ENCODE measurements at regions not wholly inside any gene's neighbourhood (a gene's known extent, or its start where the extent isn't known, plus 50 kb on each side); places are given as distances from the start of the nearest gene placed in this dataset.
A peak's percentile ranks its signal among the peaks of the same experiment; 100 is the strongest.

DNA sequence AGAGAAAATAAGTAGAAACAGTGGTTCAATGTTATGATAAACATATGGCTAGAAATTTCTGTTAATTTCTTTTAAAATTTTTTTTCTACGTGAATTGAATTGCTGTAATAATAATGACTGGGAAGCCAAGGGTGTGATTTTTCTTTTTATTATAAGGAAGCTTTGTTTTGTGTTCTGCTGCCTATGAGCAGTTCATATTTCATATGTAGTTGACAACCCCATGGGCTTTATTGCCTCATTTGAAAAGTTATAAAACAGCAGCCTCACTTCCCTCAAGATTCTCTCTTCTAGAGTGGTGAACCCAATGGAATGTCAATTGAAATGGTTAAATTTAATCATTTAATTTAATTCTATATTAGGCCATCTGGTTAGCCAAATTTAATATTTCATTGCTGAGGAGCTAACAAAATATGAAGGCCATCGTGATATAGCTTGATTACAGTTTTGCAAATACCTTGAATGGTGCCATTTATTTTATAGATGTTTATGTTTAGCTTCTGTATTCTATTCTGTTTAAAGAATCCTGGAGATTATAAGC, 72.6 kb upstream of the DOCK10 start:
- no peak for DNase-seq
- Histone ChIP-seq H3K4me1 (replicated peaks in 1 of 2) (no peaks in the 10 kb centered on the region), H3K27me3 (peaks cover 6% of the 10 kb centered on the region), H3K4me3 (no peak overlapping the region), H3K36me3 (replicated peaks in 1 of 2) (no peaks in the 10 kb centered on the region), H3K9me3 (replicated peaks in 1 of 3) (no peaks in the 10 kb centered on the region), H3K27ac (no peak overlapping the region)
- 88 to 92% (median 91%) methylated on average over 2 of the region's 2 CpGs for WGBS, 4 donors
- intact Hi-C loops (cut with DNase I), result no loop called here
- no peak for TF ChIP-seq CTCF (IDR thresholded peaks at IDR 0.05)
- no peak for TF ChIP-seq POLR2A (IDR thresholded peaks at IDR 0.05)

DNA sequence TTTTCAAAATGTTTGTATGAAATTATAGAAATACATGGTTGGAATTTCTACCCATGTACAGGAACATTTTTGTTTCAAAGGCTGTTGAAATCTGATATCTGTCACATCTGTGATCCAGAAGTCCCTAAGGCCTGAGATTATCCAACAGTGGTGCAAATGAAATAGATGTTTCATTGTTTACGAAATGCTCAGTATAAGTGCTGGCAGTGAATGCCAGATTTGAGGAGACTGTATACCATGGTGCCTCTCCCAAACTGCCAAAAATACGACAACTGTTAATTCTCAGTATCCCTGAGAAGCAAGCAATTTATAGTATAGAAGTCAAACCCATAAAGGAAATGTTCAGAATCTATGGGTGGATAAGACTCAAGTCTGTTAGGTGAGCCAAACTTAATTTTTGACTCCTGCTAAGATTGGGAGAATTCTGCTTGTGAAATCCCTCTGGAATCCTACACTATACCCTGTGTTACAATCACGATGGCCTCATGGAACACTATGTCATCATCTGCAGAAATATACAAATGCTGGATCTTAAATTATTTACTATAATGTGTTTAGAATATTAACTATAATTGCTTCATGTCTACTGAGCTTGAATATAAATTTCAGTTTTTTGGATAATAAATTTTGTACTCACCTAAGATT, 71.2 kb upstream of the DOCK10 start:
- Histone ChIP-seq H3K9me3 (replicated peaks in 1 of 3) (no peaks in the 10 kb centered on the region), H3K4me1 (replicated peaks in 1 of 2) (no peaks in the 10 kb centered on the region), H3K27ac (no peak overlapping the region), H3K4me3 (no peak overlapping the region), H3K36me3 (replicated peaks in 1 of 2) (no peaks in the 10 kb centered on the region), H3K27me3 (no peaks in the 10 kb centered on the region)
- TF ChIP-seq POLR2A (IDR thresholded peaks at IDR 0.05) (no peak), CTCF (IDR thresholded peaks at IDR 0.05) (no peak)
- intact Hi-C loops (cut with DNase I), result no loop called here
- no peak for DNase-seq
- 86 to 91% (median 90%) methylated on average over 3 of the region's 3 CpGs for WGBS, 4 donors

- intact Hi-C loops (cut with DNase I), result no loop called here
- no peaks in the 10 kb centered on the region for H3K27me3 ChIP-seq
- no peaks in the 10 kb centered on the region for H3K36me3 ChIP-seq (replicated peaks in 1 of 2)
- H3K4me3 ChIP-seq, result no peak overlapping the region
- no peaks in the 10 kb centered on the region for H3K4me1 ChIP-seq (replicated peaks in 1 of 2)
- TF ChIP-seq POLR2A (IDR thresholded peaks at IDR 0.05) (no peak), CTCF (IDR thresholded peaks at IDR 0.05) (no peak)
- 72 to 81% (median 76%) methylated on average over 10 of the region's 10 CpGs for WGBS, 4 donors
- no peak overlapping the region for H3K27ac ChIP-seq
- peak in 3 of 7 donors; percentile 12 to 26 (median 23) for DNase-seq
- H3K9me3 ChIP-seq (replicated peaks in 1 of 3), result no peaks in the 10 kb centered on the region
Measured at GRCh38 chr2:225112362-225113126, 70.3 kb upstream of the DOCK10 start.

- no peaks in the 10 kb centered on the region for H3K27me3 ChIP-seq
- TF ChIP-seq POLR2A (IDR thresholded peaks at IDR 0.05) (no peak), CTCF (IDR thresholded peaks at IDR 0.05) (no peak)
Measured at GRCh38 chr2:225108805-225109204, 66.5 kb upstream of the DOCK10 start.

More at GRCh38 chr2:225108805-225109204, 66.5 kb upstream of the DOCK10 start:
- Histone ChIP-seq H3K27ac (no peak overlapping the region), H3K4me1 (replicated peaks in 1 of 2) (no peaks in the 10 kb centered on the region), H3K36me3 (replicated peaks in 1 of 2) (no peaks in the 10 kb centered on the region), H3K9me3 (replicated peaks in 1 of 3) (no peaks in the 10 kb centered on the region), H3K4me3 (no peak overlapping the region)
- intact Hi-C loops (cut with DNase I), result no loop called here
- no peak for DNase-seq

All from adrenal gland (tissue), 9 donors.